NCI-H1436 (cell line): ENCODE measurements at regions not wholly inside any gene's neighbourhood (a gene's known extent, or its start where the extent isn't known, plus 50 kb on each side); places are given as distances from the start of the nearest gene placed in this dataset.
A peak's percentile ranks its signal among the peaks of the same experiment; 100 is the strongest.
"Not testable (repeated sequence)": the region's sequence is repeated elsewhere in the genome, so short reads cannot be mapped to it uniquely, and the experiment has no call there.

Experiments used
- DNase-seq: peaks from one replicate; lab custom pipeline; 2025; lab: John Stamatoyannopoulos, UW

GRCh38 chr3:96324087-96324486 lies 490.3 kb upstream of the EPHA6 start:
- DNase-seq: no peak

- no peak for DNase-seq
Measured at GRCh38 chr3:96330795-96331194, 483.6 kb upstream of the EPHA6 start.

- peak; percentile 16 for DNase-seq
Measured at GRCh38 chr3:96331341-96331740, 483.1 kb upstream of the EPHA6 start.

DNA sequence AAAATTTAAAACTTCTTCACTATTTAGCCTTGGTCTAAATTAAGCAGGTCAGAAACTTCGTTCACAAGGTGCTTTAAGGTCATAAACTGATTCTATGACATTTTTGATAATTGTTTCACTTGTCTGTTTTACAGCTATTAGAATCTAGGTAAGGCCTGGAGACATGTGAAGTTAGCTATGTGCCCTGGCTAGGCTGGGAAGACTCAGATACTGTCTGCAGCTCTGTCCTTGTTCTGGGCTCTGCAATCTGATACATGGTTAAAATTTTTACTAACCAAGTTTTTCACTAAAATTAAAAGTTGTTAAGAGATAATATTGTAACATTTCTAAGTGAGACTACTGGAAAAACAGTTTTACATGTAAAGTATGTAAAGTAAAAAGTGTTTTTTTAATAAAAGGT lies 479.6 kb upstream of the EPHA6 start:
- DNase-seq: no peak

DNA sequence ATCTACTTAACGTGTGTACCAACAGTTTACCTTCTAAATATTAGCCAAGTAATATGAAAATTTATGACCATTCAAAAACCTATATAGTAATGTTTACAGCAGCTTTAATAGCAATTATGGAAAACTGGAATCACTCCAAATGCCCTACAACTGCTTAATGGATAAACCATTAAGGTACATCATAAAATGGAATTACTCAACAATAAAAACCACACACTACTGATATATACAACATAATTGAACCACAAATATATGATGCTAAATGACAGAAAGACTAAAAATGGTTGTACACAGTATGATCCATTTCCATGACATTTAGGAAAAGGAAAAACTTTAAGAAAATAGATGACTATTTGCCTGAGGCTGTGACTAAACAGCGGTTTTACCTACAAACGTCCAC lies 467.1 kb upstream of the EPHA6 start:
- no peak for DNase-seq

DNA sequence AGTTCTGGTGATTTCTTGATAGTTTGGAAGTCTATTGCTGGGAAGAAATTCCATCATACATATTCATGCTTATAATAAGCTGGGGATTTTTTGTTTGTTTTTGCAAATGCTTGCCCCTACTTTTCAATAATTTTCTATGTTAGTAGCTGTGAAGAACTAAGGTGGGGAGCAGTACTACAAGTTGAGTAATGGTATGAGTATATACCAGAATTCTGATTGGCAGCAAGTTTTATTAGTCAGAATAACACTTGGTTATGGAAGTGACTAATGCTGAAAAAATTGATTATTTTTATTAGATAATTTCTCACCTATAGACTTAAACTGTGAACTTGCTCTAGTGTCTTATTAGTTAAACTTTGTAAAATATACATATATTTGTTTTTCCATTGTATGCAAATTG lies 462.8 kb upstream of the EPHA6 start:
- not testable (repeated sequence) for DNase-seq

- DNase-seq: no peak
Measured at GRCh38 chr3:96354106-96354505, 460.3 kb upstream of the EPHA6 start.

DNA sequence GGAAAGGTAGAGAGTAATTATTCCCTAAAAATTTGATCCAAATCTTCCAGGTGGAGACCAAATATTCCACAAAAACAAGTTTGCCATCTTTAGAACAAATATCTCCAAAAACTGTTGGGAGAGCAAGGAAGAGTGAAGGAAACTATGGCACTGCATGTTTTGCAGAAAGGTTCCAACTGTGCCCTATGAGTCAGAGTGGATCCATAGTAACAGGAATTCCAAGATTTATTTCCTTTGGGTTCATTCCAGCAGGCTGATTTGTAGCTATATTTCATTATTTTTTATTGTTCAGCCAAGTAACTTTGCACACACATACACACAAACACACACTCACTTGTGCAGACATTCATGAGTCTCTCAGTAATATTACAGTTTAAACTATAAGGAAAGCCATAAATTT lies 459.7 kb upstream of the EPHA6 start:
- no peak for DNase-seq

DNA sequence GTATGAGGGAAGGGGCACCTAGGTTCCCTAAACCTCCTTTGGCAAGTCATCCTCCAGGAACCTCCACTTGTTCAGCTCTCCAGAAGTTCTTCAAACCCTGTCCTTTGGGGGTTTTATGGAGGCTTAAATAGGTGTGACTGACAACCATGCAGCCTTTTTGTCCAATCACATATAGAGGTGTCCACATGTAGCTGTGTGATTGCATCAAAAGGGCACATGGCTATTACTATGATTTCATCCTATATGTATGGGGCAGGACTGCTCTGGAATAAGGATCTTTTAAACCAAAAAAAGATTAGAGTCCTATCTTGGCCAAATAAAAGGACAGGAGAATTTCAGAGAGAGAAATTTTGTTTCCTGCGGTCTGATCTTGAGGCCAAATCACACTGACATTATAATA lies 453.2 kb upstream of the EPHA6 start:
- DNase-seq: no peak

DNA sequence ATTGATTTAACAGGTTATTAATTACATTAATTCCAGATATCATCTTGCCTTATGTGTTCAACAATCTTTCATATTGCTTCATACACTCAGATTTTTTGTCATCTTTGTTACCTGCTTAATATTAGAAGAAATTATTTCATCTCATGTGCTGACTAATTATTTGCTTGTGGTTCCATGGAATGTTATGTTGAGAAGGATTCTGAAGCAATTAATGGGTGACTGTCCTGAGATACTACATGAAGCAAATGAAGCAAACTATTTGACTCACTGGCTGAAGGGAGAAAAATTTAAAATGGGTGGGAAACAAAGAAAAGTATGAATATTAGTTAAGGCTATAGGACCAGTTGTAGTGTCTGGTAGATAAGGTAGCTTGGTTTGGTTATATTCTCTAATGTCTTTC lies 443.8 kb upstream of the EPHA6 start:
- DNase-seq: no peak

DNA sequence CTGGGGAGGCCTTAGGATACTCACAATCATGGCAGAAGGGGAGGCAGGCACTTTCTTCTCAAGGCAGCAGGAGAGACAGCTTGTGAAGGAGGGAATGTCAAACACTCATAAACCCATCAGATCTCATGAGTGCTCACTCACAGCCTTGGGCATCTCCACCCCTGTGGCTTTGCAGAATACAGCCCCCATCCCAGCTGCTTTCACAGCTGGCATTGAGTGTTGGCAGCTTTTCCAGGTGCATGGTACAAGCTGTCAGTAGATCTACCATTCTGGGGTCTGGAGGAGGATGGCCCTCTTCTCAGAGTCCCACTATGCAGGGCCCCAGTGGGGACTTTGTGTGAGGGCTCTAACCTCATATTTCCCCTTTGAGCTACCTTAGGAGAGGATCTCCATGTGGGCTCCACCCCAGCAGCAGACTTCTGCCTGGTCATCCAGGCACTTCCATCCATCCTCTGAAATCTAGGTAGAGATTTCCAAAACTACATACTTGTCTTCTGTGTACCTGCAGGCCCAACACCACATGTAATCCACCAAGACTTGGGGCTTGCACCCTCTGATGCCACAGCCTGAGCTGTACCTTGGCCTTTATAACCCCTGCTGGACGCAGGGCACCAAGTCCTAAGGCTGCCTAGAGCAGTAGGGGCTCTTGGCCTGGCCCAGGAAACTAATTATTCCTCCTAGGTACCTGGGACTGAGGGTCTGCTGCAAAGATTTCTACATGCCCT lies 404.2 kb upstream of the EPHA6 start:
- DNase-seq: no peak

GRCh38 chr3:96416549-96417255 lies 397.7 kb upstream of the EPHA6 start:
- DNase-seq: no peak

GRCh38 chr3:96428097-96428496 lies 386.3 kb upstream of the EPHA6 start:
- DNase-seq: no peak

GRCh38 chr3:96430079-96430478 lies 384.3 kb upstream of the EPHA6 start:
- DNase-seq: no peak

GRCh38 chr3:96434651-96435050 lies 379.7 kb upstream of the EPHA6 start:
- DNase-seq: no peak

DNA sequence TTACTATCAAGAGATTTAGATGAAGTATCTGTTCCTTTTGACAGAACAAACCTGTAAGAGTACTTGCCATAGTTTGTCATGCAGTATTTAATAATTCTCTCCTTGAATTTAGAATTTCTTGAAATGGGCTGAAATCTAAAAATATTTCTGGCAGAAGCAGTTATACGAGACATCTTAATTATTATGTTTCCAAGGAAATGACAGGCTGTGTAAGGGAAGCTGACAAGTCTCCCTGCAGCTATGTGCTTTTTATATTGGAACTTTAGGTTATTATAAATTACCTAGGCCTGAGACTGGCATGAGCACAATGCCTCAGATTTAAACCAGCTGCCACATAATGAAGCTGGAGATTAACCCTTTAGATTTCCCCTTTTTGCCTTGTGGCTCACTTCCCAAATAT lies 365.0 kb upstream of the EPHA6 start:
- DNase-seq: peak; percentile 66

- peak; percentile 75 for DNase-seq
Measured at GRCh38 chr3:96449803-96450202, 364.6 kb upstream of the EPHA6 start.

DNA sequence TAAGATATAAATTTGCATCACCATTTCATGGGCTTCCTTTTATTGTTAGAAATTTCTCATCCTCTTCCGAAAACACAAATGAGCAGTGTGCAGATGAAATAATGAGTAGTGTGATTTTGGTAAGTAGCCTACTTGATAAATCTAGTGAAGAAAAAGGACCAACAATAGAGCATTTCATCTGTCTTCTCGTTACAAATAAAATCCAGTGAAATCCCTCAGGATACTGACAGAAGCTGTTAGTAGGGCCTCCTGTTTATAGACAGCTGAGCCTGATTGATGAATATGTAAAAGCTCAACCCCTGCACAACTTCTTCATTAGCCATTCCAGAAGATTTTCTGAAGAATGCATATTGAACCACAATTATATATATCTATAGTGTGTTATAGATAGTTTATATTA lies 363.7 kb upstream of the EPHA6 start:
- DNase-seq: no peak

DNA sequence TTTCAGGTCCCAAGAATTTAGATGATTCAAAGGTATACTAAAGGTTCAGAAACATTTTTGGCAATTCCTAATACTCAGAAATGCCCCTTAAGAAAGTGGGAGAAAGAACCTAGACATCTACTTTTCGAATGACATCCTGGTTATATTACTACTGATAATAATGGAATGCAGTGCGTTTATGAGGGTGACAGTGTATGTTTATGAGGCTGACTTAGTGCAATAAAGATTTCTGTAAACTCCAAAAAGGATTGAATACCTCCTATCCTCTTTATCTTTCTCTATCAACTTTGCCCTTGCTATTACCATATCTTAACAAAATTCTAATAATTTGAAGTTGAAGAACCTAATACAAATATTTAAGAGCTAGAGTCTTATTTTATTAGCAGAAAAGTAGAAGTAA lies 348.9 kb upstream of the EPHA6 start:
- no peak for DNase-seq

DNA sequence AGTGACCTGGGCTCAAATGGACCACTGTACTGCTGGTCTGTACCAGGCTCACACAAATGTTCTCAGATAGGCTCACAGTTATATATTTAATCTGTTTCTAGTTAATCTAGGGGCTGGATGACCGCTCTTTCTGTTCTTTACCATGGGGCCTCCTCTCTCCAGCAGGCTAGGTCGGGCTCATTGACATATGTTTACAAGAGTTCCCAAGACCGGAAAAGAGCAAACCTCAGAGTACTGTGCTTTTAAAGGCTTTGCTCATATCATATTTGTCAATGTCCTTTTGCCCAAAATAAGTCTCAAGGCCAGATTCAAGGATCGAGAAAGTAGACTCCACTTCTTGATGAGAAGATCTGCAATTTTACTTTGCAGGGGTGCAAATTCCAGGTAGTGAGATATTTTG lies 348.0 kb upstream of the EPHA6 start:
- DNase-seq: no peak

- DNase-seq: no peak
Measured at GRCh38 chr3:96467639-96468038, 346.8 kb upstream of the EPHA6 start.

DNA sequence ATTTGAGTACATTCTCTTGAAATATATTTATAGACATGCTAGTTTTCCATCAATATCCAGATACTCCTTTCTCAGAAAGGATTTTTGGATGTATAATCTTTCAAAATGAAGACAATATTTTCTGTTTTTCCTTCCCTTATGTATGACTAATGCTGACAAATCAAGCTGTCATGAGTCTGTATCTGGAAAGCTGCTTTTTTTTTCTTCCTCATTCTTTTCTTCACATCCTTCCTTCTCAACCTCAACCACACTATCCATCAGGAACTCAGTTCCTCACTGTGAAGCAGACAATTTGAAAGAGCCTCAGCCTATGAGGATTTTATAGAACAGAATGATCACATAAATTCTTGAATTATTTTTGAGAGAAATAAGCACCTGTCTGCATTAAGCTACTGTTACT lies 335.9 kb upstream of the EPHA6 start:
- no peak for DNase-seq

DNA sequence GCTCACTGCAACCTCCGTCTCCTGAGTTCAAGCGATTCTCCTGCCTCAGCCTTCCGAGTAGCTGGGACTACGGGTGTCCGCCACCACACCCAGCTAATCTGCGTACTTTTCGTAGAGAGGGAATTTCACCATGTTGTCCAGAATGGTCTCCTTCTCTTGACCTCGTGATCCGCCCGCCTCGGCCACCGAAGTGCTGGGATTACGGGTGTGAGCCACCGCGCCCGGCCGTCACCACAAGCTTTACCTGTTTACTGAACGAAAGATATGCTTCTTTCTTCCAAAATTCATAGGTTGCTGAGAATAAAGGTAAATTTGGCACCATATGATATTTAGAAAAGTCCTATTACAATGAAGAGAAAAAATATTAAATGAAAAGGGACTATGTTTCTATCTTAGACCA lies 333.5 kb upstream of the EPHA6 start:
- DNase-seq: no peak

DNA sequence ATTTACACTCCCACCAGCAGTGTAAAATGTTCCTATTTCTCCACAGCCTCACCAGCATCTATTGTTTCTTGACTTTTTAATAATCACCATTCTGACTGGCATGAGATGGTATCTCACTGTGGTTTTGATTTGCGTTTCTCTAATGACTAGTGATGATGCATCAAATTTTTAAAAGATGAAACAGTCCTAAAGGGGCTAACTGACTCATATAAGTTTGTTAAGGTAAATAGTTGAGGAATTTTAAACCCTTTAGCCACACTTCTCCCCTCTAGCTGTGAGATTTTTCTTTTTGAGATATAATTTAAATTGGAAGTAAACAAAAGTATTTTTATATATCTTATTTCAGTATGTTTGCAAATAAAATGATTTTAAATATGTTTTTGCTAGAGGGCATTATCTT lies 331.2 kb upstream of the EPHA6 start:
- not testable (repeated sequence) for DNase-seq
